GM12878 (cell line): ENCODE measurements at regions not wholly inside any gene's neighbourhood (a gene's known extent, or its start where the extent isn't known, plus 50 kb on each side); places are given as distances from the start of the nearest gene placed in this dataset.

Experiments used
- ATAC-seq: fragments of 200-7000 bp; cut with Tn5 transposase; 3 replicates; pipeline ENCODE4 v1.9.1; 2020; ENCODE audit warnings: mild to moderate bottlenecking, moderate library complexity
- BruUV-seq: library from RNA; stranded (reverse); fragments of 400-500 nt; replicated peaks from 2 replicates; lab custom pipeline; 2021; lab: Mats Ljungman, UMichigan
- CTCF ChIA-PET: fragments of 300-600 bp; sonication (Branson Sonifier 250); formaldehyde crosslinking; extraction: SDS; loops from one replicate; lab custom pipeline; 2021; ENCODE audit warnings: inconsistent platforms; lab: Yijun Ruan, JAX
- POLR2A ChIA-PET: fragments of 350-600 bp; formaldehyde crosslinking; extraction: SDS; loops from one replicate; lab custom pipeline; 2021; ENCODE audit warnings: inconsistent platforms; lab: Charles Lee
- RAD21 ChIA-PET: fragments of 300-600 bp; sonication (Branson Sonifier 250); formaldehyde crosslinking; loops from one replicate; lab custom pipeline; 2023; ENCODE audit warnings: antibody characterized with exemption; ENCODE audit not compliant: unreplicated experiment; lab: Charles Lee
- SMC1A ChIA-PET: fragments of 300-600 bp; sonication (Branson Sonifier 250); formaldehyde crosslinking; loops from one replicate; lab custom pipeline; 2023; ENCODE audit not compliant: unreplicated experiment, uncharacterized antibody; lab: Charles Lee
- DNase-seq: peaks from one replicate; pipeline ENCODE4 v3.0.0-alpha.2; 2011; ENCODE audit warnings: low read depth, low spot score
- FAIRE-seq: peaks from 3 replicates; lab custom pipeline; 2011; peaks lifted over from hg19 to GRCh38; lab: Jason Lieb, UNC
- H2AFZ ChIP-seq: 2 replicates; pipeline ENCODE4 v1.6.0; 2011; ENCODE audit warnings: low read depth, low read length, control low read depth; ENCODE audit not compliant: control insufficient read depth
- H3K27ac ChIP-seq: 2 replicates; pipeline ENCODE4 v1.5.1; 2011; ENCODE audit warnings: control low read depth; ENCODE audit not compliant: control insufficient read depth, insufficient read depth
- H3K27me3 ChIP-seq, 2 experiments: replicated peaks in 1 of 2; 2 replicates each; pipeline versions ENCODE4 v1.6.0 to v1.6.1; 2011; ENCODE audit warnings: low read length in 1 of 2; ENCODE audit not compliant: control insufficient read depth in 2 of 2, insufficient read depth in 2 of 2
- H3K36me3 ChIP-seq, 2 experiments: 2 replicates each; pipeline ENCODE4 v1.5.1; 2011; ENCODE audit warnings: low read length in 1 of 2; ENCODE audit not compliant: control insufficient read depth in 2 of 2, insufficient read depth in 2 of 2
- H3K4me1 ChIP-seq: 2 replicates; pipeline ENCODE4 v1.6.1; 2011; ENCODE audit warnings: mild to moderate bottlenecking, low read length, moderate library complexity, mixed read lengths; ENCODE audit not compliant: control insufficient read depth, insufficient read depth
- H3K4me2 ChIP-seq: 2 replicates; pipeline ENCODE4 v1.6.0; 2011; ENCODE audit warnings: control low read depth; ENCODE audit not compliant: control insufficient read depth, insufficient read depth
- H3K4me3 ChIP-seq: fragments of 200-600 bp; sonication (generic); 2 replicates; pipeline ENCODE4 v1.5.1; 2016
- H3K79me2 ChIP-seq: 2 replicates; pipeline ENCODE4 v1.6.0; 2011; ENCODE audit warnings: low read length; ENCODE audit not compliant: control insufficient read depth, insufficient read depth
- H3K9ac ChIP-seq: 2 replicates; pipeline ENCODE4 v1.8.0; 2011; ENCODE audit warnings: low read length, control low read depth, mixed read lengths; ENCODE audit not compliant: control insufficient read depth, insufficient read depth
- H3K9me3 ChIP-seq: replicated peaks from 3 replicates; pipeline ENCODE4 v1.5.1; 2011; ENCODE audit warnings: mild to moderate bottlenecking, low read length; ENCODE audit not compliant: control insufficient read depth, insufficient read depth
- H4K20me1 ChIP-seq: 2 replicates; pipeline ENCODE4 v1.6.0; 2011; ENCODE audit not compliant: control insufficient read depth, insufficient read depth
- MEF2A ChIP-seq: IDR thresholded peaks from 2 replicates; pipeline ENCODE4 v1.6.1; 2011; ENCODE audit warnings: low read depth, mild to moderate bottlenecking, low read length, moderate library complexity; ENCODE audit not compliant: insufficient read depth
- RELB ChIP-seq: fragments of 450-650 bp; IDR thresholded peaks from 2 replicates; pipeline ENCODE4 v1.6.1; 2017; ENCODE audit warnings: low read depth, mild to moderate bottlenecking, moderate library complexity
- ZBED1 ChIP-seq: IDR thresholded peaks from 2 replicates; pipeline ENCODE4 v1.6.1; 2016; ENCODE audit warnings: borderline replicate concordance
- ZBTB4 ChIP-seq: fragments of 450-650 bp; formaldehyde crosslinking; IDR thresholded peaks from 2 replicates; pipeline ENCODE4 v1.4.0; 2022; ENCODE audit warnings: mild to moderate bottlenecking, moderate library complexity
- WGBS: methylation state at CpG from one replicate; pipeline ENCODE4 v1.1.6; 2016; ENCODE audit warnings: low lambda C conversion rate; ENCODE audit not compliant: insufficient replicate concordance, insufficient coverage; ENCODE audit errors: missing lambda C conversion rate; 5-methylcytosine and 5-hydroxymethylcytosine counted together
- in situ Hi-C: fragments of 300-500 bp; cut with MboI; formaldehyde crosslinking; loops from 9 replicates; pipeline ENCODE4 v1.14.3; 2018; ENCODE audit warnings: mixed read lengths
- intact Hi-C: fragments of 100-400 bp; cut with micrococcal nuclease; formaldehyde crosslinking; loops from one replicate; pipeline ENCODE4 v1.14.2; 2022; ENCODE audit not compliant: unreplicated experiment
- TF ChIP-seq, protein P1 (sequence below): fragments of 450-650 bp; IDR thresholded peaks from 2 replicates; pipeline ENCODE4 v1.6.1; 2016; ENCODE audit warnings: mild to moderate bottlenecking

DNA sequence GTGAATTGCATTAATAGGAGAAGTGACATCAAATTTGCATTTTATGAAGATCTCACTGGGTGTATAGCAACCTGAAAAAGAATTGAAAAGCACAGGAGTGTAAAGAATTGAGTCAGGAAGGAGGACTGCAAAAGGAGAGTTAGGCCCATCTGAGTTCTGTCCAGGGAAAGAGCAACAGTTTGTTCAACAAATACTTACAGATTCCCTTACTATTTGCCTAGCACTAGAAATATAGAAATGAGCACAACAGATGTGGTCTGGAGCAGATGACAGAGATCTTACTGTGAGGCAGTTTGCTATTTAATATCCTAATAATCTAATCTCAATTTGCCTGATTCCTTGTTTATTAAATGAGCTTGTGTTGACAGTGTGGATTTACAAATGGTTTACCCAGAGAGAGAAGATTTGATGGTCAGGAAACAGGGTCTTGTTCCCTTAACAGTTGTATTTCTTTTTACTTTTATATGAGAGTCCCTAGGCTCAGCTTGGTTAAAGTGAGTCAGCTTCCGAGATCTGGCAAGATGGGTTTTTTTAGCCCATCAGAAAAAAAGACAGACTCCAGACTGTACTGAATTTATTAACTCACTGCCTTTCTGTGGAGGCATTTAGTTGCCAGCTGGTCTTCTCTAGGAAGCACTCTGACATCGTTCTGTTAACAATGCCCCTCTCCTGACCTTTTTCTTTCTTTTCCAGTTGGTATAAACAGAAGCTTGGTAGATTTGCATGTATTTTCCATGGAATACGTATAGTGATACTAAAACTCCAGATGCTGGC is 229.7 kb downstream of the TTC6 start:
- in situ Hi-C loops = no loop called here
- TF ChIP-seq, protein P1, sequence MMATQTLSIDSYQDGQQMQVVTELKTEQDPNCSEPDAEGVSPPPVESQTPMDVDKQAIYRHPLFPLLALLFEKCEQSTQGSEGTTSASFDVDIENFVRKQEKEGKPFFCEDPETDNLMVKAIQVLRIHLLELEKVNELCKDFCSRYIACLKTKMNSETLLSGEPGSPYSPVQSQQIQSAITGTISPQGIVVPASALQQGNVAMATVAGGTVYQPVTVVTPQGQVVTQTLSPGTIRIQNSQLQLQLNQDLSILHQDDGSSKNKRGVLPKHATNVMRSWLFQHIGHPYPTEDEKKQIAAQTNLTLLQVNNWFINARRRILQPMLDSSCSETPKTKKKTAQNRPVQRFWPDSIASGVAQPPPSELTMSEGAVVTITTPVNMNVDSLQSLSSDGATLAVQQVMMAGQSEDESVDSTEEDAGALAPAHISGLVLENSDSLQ = no peak
- TF ChIP-seq MEF2A = no peak
- TF ChIP-seq ZBED1 = no peak
- TF ChIP-seq ZBTB4 (CRISPR knock-in tag) = no peak
- no peak for TF ChIP-seq RELB
- TF ChIP-seq, all 136 proteins: peak for 0
- FAIRE-seq = no peak
- H3K36me3 ChIP-seq = no peaks in the 10 kb centered on the region
- H3K9me3 ChIP-seq = no peaks in the 10 kb centered on the region
- H2AFZ ChIP-seq = no peak overlapping the region
- no peak for DNase-seq
- POLR2A ChIA-PET = no interaction called here
- no peaks in the 10 kb centered on the region for H3K79me2 ChIP-seq
- H3K9ac ChIP-seq = no peak overlapping the region
- H3K4me1 ChIP-seq = no peaks in the 10 kb centered on the region
- 22% methylated on average over 3 of the region's 3 CpGs for WGBS
- H3K4me2 ChIP-seq = no peak overlapping the region
- H3K27ac ChIP-seq = no peak overlapping the region
- RAD21 ChIA-PET = no interaction called here
- intact Hi-C loops = no loop called here
- no peaks in the 10 kb centered on the region for H4K20me1 ChIP-seq
- H3K4me3 ChIP-seq = no peak overlapping the region
- SMC1A ChIA-PET = no interaction called here
- no peaks in the 10 kb centered on the region for H3K27me3 ChIP-seq
- no peak for ATAC-seq
- CTCF ChIA-PET = no interaction called here
- BruUV-seq = no TSS peak
